ENCODE measurements at regions not wholly inside any gene's neighbourhood (a gene's known extent, or its start where the extent isn't known, plus 50 kb on each side); places are given as distances from the start of the nearest gene placed in this dataset.

DNA sequence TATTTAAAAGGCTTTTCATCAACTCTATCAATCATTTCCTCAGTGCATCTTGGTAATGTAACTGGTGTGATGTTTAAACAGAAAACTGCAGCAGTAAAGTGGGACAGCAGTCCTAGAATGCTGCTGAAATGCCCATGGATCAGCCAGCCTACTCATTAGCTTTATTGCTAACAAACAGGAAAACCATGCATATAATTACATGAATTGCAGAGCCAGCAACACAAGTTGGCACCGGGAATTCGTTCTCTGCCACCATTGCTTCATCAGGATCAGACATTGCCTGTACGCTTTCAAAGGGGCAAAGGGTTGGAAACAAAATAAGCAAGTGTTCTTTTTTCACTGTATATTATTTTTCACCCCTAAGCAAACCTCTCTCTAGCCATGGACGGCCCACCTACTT is 276.2 kb upstream of the LRRC7 start:
- WGBS, 5 donors: 78 to 90% (median 84%) methylated on average over 4 of the region's 4 CpGs
- H3K27me3 ChIP-seq (replicated peaks in 1 of 7): no peaks in the 10 kb centered on the region
- no peak overlapping the region for H3K27ac ChIP-seq
- H3K36me3 ChIP-seq: no peaks in the 10 kb centered on the region
- no peak overlapping the region for H3K4me3 ChIP-seq
- H3K4me1 ChIP-seq: no peaks in the 10 kb centered on the region
- H3K9me3 ChIP-seq: no peaks in the 10 kb centered on the region
- DNase-seq: no peak
- no peak for TF ChIP-seq POLR2AphosphoS5 (IDR thresholded peaks at IDR 0.05)
- no peak for TF ChIP-seq POLR2A (IDR thresholded peaks at IDR 0.05)
- TF ChIP-seq, protein P1, sequence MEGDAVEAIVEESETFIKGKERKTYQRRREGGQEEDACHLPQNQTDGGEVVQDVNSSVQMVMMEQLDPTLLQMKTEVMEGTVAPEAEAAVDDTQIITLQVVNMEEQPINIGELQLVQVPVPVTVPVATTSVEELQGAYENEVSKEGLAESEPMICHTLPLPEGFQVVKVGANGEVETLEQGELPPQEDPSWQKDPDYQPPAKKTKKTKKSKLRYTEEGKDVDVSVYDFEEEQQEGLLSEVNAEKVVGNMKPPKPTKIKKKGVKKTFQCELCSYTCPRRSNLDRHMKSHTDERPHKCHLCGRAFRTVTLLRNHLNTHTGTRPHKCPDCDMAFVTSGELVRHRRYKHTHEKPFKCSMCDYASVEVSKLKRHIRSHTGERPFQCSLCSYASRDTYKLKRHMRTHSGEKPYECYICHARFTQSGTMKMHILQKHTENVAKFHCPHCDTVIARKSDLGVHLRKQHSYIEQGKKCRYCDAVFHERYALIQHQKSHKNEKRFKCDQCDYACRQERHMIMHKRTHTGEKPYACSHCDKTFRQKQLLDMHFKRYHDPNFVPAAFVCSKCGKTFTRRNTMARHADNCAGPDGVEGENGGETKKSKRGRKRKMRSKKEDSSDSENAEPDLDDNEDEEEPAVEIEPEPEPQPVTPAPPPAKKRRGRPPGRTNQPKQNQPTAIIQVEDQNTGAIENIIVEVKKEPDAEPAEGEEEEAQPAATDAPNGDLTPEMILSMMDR (IDR thresholded peaks at IDR 0.05 in 8 of 11, conservative IDR thresholded peaks at IDR 0.05 in 3 of 11): no peak
- intact Hi-C loops (cut with DNase I; ENCODE audit: low total_unique reads): no loop called here

DNA sequence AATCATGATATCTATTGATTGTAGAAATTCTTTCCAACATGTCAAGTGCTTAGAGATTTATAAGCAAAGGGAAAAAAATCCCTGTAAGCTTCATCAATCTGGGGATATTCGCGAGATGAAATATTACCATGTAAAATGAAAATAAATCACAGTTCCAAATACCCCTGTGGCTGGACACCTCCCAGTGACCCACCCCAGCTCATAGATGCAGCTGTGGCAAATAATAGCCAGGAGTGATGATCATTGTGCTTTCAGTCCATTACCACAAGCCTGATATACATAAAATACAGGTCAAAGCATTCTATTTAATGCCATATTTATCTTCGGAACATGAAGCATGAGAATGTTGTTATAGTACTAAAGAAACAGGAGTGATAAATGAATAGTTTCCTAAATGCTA is 274.9 kb upstream of the LRRC7 start:
- intact Hi-C loops (cut with DNase I; ENCODE audit: low total_unique reads): no loop called here
- H3K9me3 ChIP-seq: no peaks in the 10 kb centered on the region
- TF ChIP-seq POLR2AphosphoS5 (IDR thresholded peaks at IDR 0.05) (no peak), POLR2A (IDR thresholded peaks at IDR 0.05) (no peak)
- TF ChIP-seq, protein P1 (IDR thresholded peaks at IDR 0.05 in 8 of 11, conservative IDR thresholded peaks at IDR 0.05 in 3 of 11): no peak
- WGBS, 5 donors: 92 to 96% (median 94%) methylated on average over 3 of the region's 3 CpGs
- no peak for DNase-seq
- H3K27me3 ChIP-seq (replicated peaks in 1 of 7): no peaks in the 10 kb centered on the region
- no peaks in the 10 kb centered on the region for H3K4me1 ChIP-seq
- no peak overlapping the region for H3K4me3 ChIP-seq
- H3K27ac ChIP-seq: no peak overlapping the region
- no peaks in the 10 kb centered on the region for H3K36me3 ChIP-seq

DNA sequence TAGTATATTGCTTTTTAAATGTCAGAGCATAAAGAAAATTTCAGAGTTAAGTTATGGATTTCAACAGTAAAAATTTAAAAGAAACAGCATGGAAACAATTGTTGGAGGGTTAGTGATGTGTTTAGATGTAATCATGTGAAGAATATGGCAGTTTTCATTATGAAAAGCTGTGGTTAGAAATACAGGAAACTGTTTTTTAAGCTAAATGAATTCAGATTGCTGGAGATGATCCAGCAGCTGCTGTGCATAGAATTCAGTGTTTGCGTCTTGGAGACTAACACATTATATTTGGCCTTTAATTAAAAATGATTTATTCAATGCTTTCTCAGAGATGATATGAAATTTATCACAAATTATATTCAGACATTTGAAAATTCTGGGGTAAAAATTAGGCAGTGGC is 273.6 kb upstream of the LRRC7 start:
- H3K9me3 ChIP-seq: no peaks in the 10 kb centered on the region
- intact Hi-C loops (cut with DNase I; ENCODE audit: low total_unique reads): no loop called here
- no peak overlapping the region for H3K4me3 ChIP-seq
- TF ChIP-seq, protein P1 (IDR thresholded peaks at IDR 0.05 in 8 of 11, conservative IDR thresholded peaks at IDR 0.05 in 3 of 11): no peak
- TF ChIP-seq POLR2AphosphoS5 (IDR thresholded peaks at IDR 0.05): no peak
- no peak for TF ChIP-seq POLR2A (IDR thresholded peaks at IDR 0.05)
- no peak for DNase-seq
- WGBS, 5 donors: 14 to 36% (median 27%) methylated on average over 1 of the region's 1 CpG
- H3K4me1 ChIP-seq: no peaks in the 10 kb centered on the region
- H3K27ac ChIP-seq: no peak overlapping the region
- H3K27me3 ChIP-seq (replicated peaks in 1 of 7): no peaks in the 10 kb centered on the region
- H3K36me3 ChIP-seq: no peaks in the 10 kb centered on the region

DNA sequence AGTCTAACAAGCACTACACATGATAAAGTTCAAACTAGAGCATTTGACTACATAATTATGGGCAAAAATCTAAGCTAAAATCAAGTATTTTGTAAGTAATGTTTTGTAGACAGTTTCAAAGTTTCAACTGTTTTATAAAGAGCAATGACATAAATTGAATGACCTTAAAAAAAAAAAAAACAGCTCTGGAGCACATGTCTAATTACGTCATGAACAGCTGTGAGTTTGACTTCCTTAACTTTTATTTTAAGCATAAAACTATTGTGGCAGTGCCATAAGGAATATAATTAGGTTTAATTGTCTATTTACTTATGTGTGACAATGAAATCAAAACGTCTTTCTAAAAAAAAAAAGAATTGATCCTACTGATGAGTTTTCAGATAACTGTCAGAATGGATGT is 272.5 kb upstream of the LRRC7 start:
- TF ChIP-seq, protein P1 (IDR thresholded peaks at IDR 0.05 in 8 of 11, conservative IDR thresholded peaks at IDR 0.05 in 3 of 11): no peak
- TF ChIP-seq POLR2A (IDR thresholded peaks at IDR 0.05) (no peak), POLR2AphosphoS5 (IDR thresholded peaks at IDR 0.05) (no peak)
- DNase-seq: no peak
- 14 to 38% (median 28%) methylated on average over 2 of the region's 2 CpGs for WGBS, 5 donors
- H3K27me3 ChIP-seq (replicated peaks in 1 of 7): no peaks in the 10 kb centered on the region
- no peaks in the 10 kb centered on the region for H3K4me1 ChIP-seq
- H3K36me3 ChIP-seq: no peaks in the 10 kb centered on the region
- no peak overlapping the region for H3K4me3 ChIP-seq
- H3K9me3 ChIP-seq: no peaks in the 10 kb centered on the region
- H3K27ac ChIP-seq: no peak overlapping the region
- intact Hi-C loops (cut with DNase I; ENCODE audit: low total_unique reads): no loop called here
